K562 (cell line): ENCODE measurements at regions not wholly inside any gene's neighbourhood (a gene's known extent, or its start where the extent isn't known, plus 50 kb on each side); places are given as distances from the start of the nearest gene placed in this dataset.

Experiments
- HDAC6 ChIP-seq: IDR thresholded peaks from 2 replicates; pipeline ENCODE4 v1.6.1; 2012; ENCODE audit warnings: low read depth, mild to moderate bottlenecking, control low read depth, inconsistent platforms, low read length, moderate library complexity
- HLTF ChIP-seq: fragments of 450-650 bp; IDR thresholded peaks from 2 replicates; pipeline ENCODE4 v1.6.1; 2016
- HNRNPLL ChIP-seq: fragments of 200-400 bp; formaldehyde crosslinking; IDR thresholded peaks from 2 replicates; pipeline ENCODE4 v1.6.1; 2017; ENCODE audit warnings: low read length, low read depth, mild to moderate bottlenecking; ENCODE audit not compliant: poor library complexity, severe bottlenecking
- KLF1 ChIP-seq: fragments of 450-650 bp; IDR thresholded peaks from 2 replicates; pipeline ENCODE4 v1.6.1; 2016; ENCODE audit warnings: missing genetic modification characterization, missing compliant biosample characterization
- MTF1 ChIP-seq: fragments of 250-450 bp; sonication (Bioruptor Pico); IDR thresholded peaks from 2 replicates; pipeline ENCODE4 v1.9.0; 2021; ENCODE audit warnings: moderate library complexity, mild to moderate bottlenecking, inconsistent platforms, borderline replicate concordance
- SMAD2 ChIP-seq: fragments of 150-350 bp; IDR thresholded peaks from 2 replicates; pipeline ENCODE4 v1.6.1; 2014; ENCODE audit warnings: low read depth, mild to moderate bottlenecking, low read length
- SNIP1 ChIP-seq: fragments of 450-650 bp; IDR thresholded peaks from 2 replicates; pipeline ENCODE4 v1.7.1; 2017; ENCODE audit warnings: low read depth, mild to moderate bottlenecking
- WHSC1 ChIP-seq: IDR thresholded peaks from one replicate; pipeline ENCODE4 v1.6.1; 2012; ENCODE audit warnings: low read length, control low read depth, inconsistent platforms
- ZNF589 ChIP-seq: fragments of 200-800 bp; sonication (Bioruptor generic); IDR thresholded peaks from 2 replicates; pipeline ENCODE4 v1.6.1; 2016; ENCODE audit warnings: low read depth, missing genetic modification characterization, missing compliant biosample characterization
- ZNF592 ChIP-seq: fragments of 450-650 bp; IDR thresholded peaks from 2 replicates; pipeline ENCODE4 v1.6.1; 2017; ENCODE audit warnings: antibody characterized with exemption, mild to moderate bottlenecking
- TF ChIP-seq, protein P1 (sequence below): fragments of 450-650 bp; formaldehyde crosslinking; IDR thresholded peaks from 2 replicates; pipeline ENCODE4 v1.4.0; 2022; ENCODE audit warnings: mild to moderate bottlenecking, moderate library complexity
- TF ChIP-seq, protein P2 (sequence below): IDR thresholded peaks from 2 replicates; pipeline ENCODE4 v1.6.1; 2016; ENCODE audit warnings: missing genetic modification characterization, missing compliant biosample characterization

- TF ChIP-seq HNRNPLL = no peak
- no peak for TF ChIP-seq WHSC1
- TF ChIP-seq, protein P1, sequence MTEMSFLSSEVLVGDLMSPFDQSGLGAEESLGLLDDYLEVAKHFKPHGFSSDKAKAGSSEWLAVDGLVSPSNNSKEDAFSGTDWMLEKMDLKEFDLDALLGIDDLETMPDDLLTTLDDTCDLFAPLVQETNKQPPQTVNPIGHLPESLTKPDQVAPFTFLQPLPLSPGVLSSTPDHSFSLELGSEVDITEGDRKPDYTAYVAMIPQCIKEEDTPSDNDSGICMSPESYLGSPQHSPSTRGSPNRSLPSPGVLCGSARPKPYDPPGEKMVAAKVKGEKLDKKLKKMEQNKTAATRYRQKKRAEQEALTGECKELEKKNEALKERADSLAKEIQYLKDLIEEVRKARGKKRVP = no peak
- no peak for TF ChIP-seq HLTF
- TF ChIP-seq ZNF592 = no peak
- TF ChIP-seq, protein P2, sequence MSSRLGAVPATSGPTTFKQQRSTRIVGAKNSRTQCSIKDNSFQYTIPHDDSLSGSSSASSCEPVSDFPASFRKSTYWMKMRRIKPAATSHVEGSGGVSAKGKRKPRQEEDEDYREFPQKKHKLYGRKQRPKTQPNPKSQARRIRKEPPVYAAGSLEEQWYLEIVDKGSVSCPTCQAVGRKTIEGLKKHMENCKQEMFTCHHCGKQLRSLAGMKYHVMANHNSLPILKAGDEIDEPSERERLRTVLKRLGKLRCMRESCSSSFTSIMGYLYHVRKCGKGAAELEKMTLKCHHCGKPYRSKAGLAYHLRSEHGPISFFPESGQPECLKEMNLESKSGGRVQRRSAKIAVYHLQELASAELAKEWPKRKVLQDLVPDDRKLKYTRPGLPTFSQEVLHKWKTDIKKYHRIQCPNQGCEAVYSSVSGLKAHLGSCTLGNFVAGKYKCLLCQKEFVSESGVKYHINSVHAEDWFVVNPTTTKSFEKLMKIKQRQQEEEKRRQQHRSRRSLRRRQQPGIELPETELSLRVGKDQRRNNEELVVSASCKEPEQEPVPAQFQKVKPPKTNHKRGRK (tag) = no peak
- TF ChIP-seq HDAC6 = no peak
- TF ChIP-seq SMAD2 = no peak
- TF ChIP-seq ZNF589 = peak; percentile 94
- no peak for TF ChIP-seq SNIP1
- no peak for TF ChIP-seq KLF1
- TF ChIP-seq MTF1 (CRISPR knock-in tag) = no peak
Measured at GRCh38 chr4:122548452-122548851, 72.4 kb downstream of the IL21 start (continued).
